ENCODE measurements at regions not wholly inside any gene's neighbourhood (a gene's known extent, or its start where the extent isn't known, plus 50 kb on each side); places are given as distances from the start of the nearest gene placed in this dataset.

GRCh38 chr21:35119501-35120047, 70.5 kb upstream of the RUNX1 start:
- 85 to 91% methylated on average over 5 of the region's 5 CpGs for WGBS, 2 donors
- H3K27ac ChIP-seq: no peak overlapping the region
- DNase-seq (no peak), FAIRE-seq (no peak), ATAC-seq (no peak)
- TF ChIP-seq CTCF (IDR thresholded peaks at IDR 0.05): no peak
- H3K36me3 ChIP-seq: no peaks in the 10 kb centered on the region
- H3K9me3 ChIP-seq: no peaks in the 10 kb centered on the region
- H3K4me3 ChIP-seq: no peak overlapping the region
- no peaks in the 10 kb centered on the region for H3K4me1 ChIP-seq
- no peaks in the 10 kb centered on the region for H3K27me3 ChIP-seq
- intact Hi-C loops (cut with DNase I): no loop called here

DNA sequence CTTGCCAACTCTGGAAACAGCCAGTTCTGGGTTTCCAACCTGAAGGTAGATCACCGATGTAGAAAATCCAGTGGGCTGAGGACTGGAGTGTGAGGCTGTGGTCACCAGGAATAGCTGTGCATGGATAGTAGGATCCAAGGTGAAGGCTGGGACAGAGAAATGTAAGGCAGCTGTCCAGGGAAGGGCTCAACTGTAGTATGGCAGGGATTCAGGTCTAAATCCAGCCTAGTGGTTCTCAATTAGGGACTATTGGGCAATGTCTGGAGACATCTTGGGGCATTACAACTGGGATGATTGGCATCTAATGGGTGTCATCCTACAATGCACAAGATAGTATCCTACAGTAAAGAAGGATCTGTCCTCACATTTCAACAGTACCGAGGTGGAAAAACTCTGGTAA, 67.7 kb upstream of the RUNX1 start:
- H3K36me3 ChIP-seq: no peaks in the 10 kb centered on the region
- intact Hi-C loops (cut with DNase I): no loop called here
- no peak for FAIRE-seq
- H3K4me3 ChIP-seq: no peak overlapping the region
- H3K27me3 ChIP-seq: no peaks in the 10 kb centered on the region
- no peak for TF ChIP-seq CTCF (IDR thresholded peaks at IDR 0.05)
- no peak overlapping the region for H3K27ac ChIP-seq
- no peaks in the 10 kb centered on the region for H3K4me1 ChIP-seq
- no peak for DNase-seq
- WGBS, 2 donors: 92 to 97% methylated on average over 2 of the region's 2 CpGs
- no peaks in the 10 kb centered on the region for H3K9me3 ChIP-seq
- no peak for ATAC-seq

DNA sequence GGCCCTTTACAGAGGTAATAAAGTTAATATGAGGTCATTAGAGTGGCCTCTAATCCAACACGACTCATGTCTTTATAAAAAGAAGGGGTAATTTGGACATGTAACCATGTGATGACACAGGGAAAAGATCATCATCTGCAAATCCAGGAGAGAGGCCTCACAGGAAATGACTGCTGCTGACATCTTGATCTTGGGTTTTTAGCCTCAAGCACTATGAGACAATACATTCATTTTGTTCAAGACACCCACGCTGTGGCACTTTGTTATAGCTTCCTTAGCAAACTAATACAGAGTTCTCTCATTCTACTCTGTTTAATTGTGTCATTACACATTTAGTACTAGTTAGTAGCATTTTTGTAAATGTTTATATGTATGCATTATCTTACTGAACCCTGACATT, 64.0 kb upstream of the RUNX1 start:
- intact Hi-C loops (cut with DNase I): no loop called here
- no peaks in the 10 kb centered on the region for H3K4me1 ChIP-seq
- TF ChIP-seq CTCF (IDR thresholded peaks at IDR 0.05): no peak
- H3K27ac ChIP-seq: no peak overlapping the region
- no peak for ATAC-seq
- H3K4me3 ChIP-seq: no peak overlapping the region
- no peaks in the 10 kb centered on the region for H3K27me3 ChIP-seq
- H3K9me3 ChIP-seq: no peaks in the 10 kb centered on the region
- no peaks in the 10 kb centered on the region for H3K36me3 ChIP-seq
- no peak for DNase-seq
- FAIRE-seq: no peak
- WGBS, 2 donors: 71 to 80% methylated on average over 2 of the region's 2 CpGs

GRCh38 chr21:35111321-35111930, 62.3 kb upstream of the RUNX1 start:
- Histone ChIP-seq H3K27me3 (no peaks in the 10 kb centered on the region), H3K4me1 (no peaks in the 10 kb centered on the region), H3K9me3 (no peaks in the 10 kb centered on the region), H3K36me3 (no peaks in the 10 kb centered on the region), H3K4me3 (no peak overlapping the region), H3K27ac (no peak overlapping the region)
- DNase-seq (no peak), ATAC-seq (no peak), FAIRE-seq (no peak)
- 51 to 59% methylated on average over 4 of the region's 4 CpGs for WGBS, 2 donors
- intact Hi-C loops (cut with DNase I): no loop called here
- no peak for TF ChIP-seq CTCF (IDR thresholded peaks at IDR 0.05)

GRCh38 chr21:35108887-35109286, 59.8 kb upstream of the RUNX1 start:
- no peak for FAIRE-seq
- TF ChIP-seq CTCF (IDR thresholded peaks at IDR 0.05): no peak
- no peaks in the 10 kb centered on the region for H3K9me3 ChIP-seq
- H3K36me3 ChIP-seq: no peaks in the 10 kb centered on the region
- intact Hi-C loops (cut with DNase I): no loop called here
- no peaks in the 10 kb centered on the region for H3K4me1 ChIP-seq
- H3K27me3 ChIP-seq: no peaks in the 10 kb centered on the region
- no peak overlapping the region for H3K4me3 ChIP-seq
- no peak for ATAC-seq
- DNase-seq: no peak
- WGBS, 2 donors: 57 to 65% methylated on average over 3 of the region's 3 CpGs
- H3K27ac ChIP-seq: no peak overlapping the region

All from pancreas (tissue), 10 donors.